GM23248 (cell line): ENCODE measurements at regions not wholly inside any gene's neighbourhood (a gene's known extent, or its start where the extent isn't known, plus 50 kb on each side); places are given as distances from the start of the nearest gene placed in this dataset.
A peak's percentile ranks its signal among the peaks of the same experiment; 100 is the strongest.

Experiments used
- DNase-seq: peaks from one replicate; pipeline ENCODE4 v3.0.0-alpha.2; 2015
- H2AFZ ChIP-seq: fragments of 200-600 bp; sonication (generic); 2 replicates; pipeline ENCODE4 v1.6.1; 2016; ENCODE audit warnings: antibody characterized with exemption
- H3F3A ChIP-seq: fragments of 200-600 bp; sonication (generic); 2 replicates; pipeline ENCODE4 v1.6.1; 2016; ENCODE audit warnings: mild to moderate bottlenecking, antibody characterized with exemption, mixed run types; ENCODE audit not compliant: insufficient read depth
- H3K27ac ChIP-seq: fragments of 200-600 bp; sonication (generic); 2 replicates; pipeline ENCODE4 v1.5.1; 2016; ENCODE audit warnings: mild to moderate bottlenecking
- H3K27me3 ChIP-seq: fragments of 200-600 bp; sonication (generic); replicated peaks from 2 replicates; pipeline ENCODE4 v1.6.1; 2016; ENCODE audit warnings: mild to moderate bottlenecking; ENCODE audit not compliant: insufficient read depth
- H3K36me3 ChIP-seq: fragments of 200-600 bp; sonication (generic); 2 replicates; pipeline ENCODE4 v1.6.1; 2016; ENCODE audit warnings: low read depth, mild to moderate bottlenecking
- H3K4me1 ChIP-seq: fragments of 200-600 bp; sonication (generic); 2 replicates; pipeline ENCODE4 v1.6.1; 2016; ENCODE audit warnings: mild to moderate bottlenecking; ENCODE audit not compliant: insufficient read depth
- H3K4me2 ChIP-seq: fragments of 200-600 bp; sonication (generic); one replicate; pipeline ENCODE4 v1.6.1; 2016; ENCODE audit warnings: mild to moderate bottlenecking; ENCODE audit not compliant: unreplicated experiment
- H3K4me3 ChIP-seq: fragments of 200-600 bp; sonication (generic); 2 replicates; pipeline ENCODE4 v1.5.1; 2016; ENCODE audit warnings: mild to moderate bottlenecking
- H3K79me2 ChIP-seq: fragments of 200-600 bp; sonication (generic); 2 replicates; pipeline ENCODE4 v1.6.1; 2016; ENCODE audit warnings: mild to moderate bottlenecking; ENCODE audit not compliant: insufficient read depth
- H3K9ac ChIP-seq: fragments of 200-600 bp; sonication (generic); 2 replicates; pipeline ENCODE4 v1.6.1; 2016; ENCODE audit warnings: mild to moderate bottlenecking
- H3K9me2 ChIP-seq: fragments of 200-600 bp; sonication (generic); 2 replicates; pipeline ENCODE4 v1.6.1; 2016; ENCODE audit warnings: mixed run types, mild to moderate bottlenecking, moderate library complexity; ENCODE audit not compliant: insufficient read depth
- H3K9me3 ChIP-seq: fragments of 200-600 bp; sonication (generic); one replicate; pipeline ENCODE4 v1.6.1; 2017; ENCODE audit warnings: low read depth
- H4K20me1 ChIP-seq: fragments of 200-600 bp; sonication (generic); 2 replicates; pipeline ENCODE4 v1.6.0; 2016; ENCODE audit not compliant: insufficient read depth
- EZH2 ChIP-seq: fragments of 200-600 bp; sonication (generic); IDR thresholded peaks from 2 replicates; pipeline ENCODE4 v1.6.1; 2018; ENCODE audit warnings: antibody characterized with exemption, mild to moderate bottlenecking; ENCODE audit not compliant: insufficient read depth, poor library complexity, severe bottlenecking
- EZH2phosphoT487 ChIP-seq: fragments of 200-600 bp; sonication (generic); IDR thresholded peaks from 2 replicates; pipeline ENCODE4 v1.6.1; 2018; ENCODE audit warnings: antibody characterized with exemption, moderate library complexity, mild to moderate bottlenecking, low read depth; ENCODE audit not compliant: insufficient read depth
- WGBS, 2 experiments: methylation state at CpG; one replicate each; pipeline ENCODE4 v1.1.6; 2015 to 2017; ENCODE audit warnings: low lambda C conversion rate in 2 of 2, low coverage in 1 of 2; ENCODE audit errors: missing lambda C conversion rate in 2 of 2; 5-methylcytosine and 5-hydroxymethylcytosine counted together
- in situ Hi-C: fragments of 300-500 bp; cut with MboI; formaldehyde crosslinking; loops from 2 replicates; pipeline ENCODE4 v1.15.0; 2020

DNA sequence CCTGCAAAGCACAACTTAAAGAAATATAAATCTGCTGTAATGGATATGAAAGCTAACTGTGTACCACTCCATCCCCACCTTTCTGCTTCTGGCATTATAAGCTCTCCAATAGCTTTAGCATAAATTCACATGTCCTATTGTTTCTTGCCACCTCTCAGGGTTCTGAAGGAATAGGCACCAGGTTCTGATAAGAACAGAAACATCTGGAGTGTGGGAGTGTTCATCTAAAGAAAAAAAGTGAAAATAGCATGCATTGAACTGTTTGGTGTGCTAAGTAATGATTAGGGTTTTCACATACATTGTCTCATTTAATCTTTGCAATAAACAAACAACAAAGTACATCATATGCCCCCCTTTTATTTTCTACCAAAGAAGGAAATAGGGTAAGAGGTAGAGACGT lies 72.3 kb downstream of the FAM76B start:
- Histone ChIP-seq H3K27ac (no peak overlapping the region), H3K9me2 (no peaks in the 10 kb centered on the region), H3K4me1 (peaks cover 16% of the 10 kb centered on the region), H3K9me3 (no peaks in the 10 kb centered on the region), H3K79me2 (no peaks in the 10 kb centered on the region), H3K36me3 (no peaks in the 10 kb centered on the region), H4K20me1 (no peaks in the 10 kb centered on the region), H3F3A (peaks cover 17% of the 10 kb centered on the region; the same call in 1 of the 2 replicates), H3K9ac (no peak overlapping the region), H3K4me2 (no peak overlapping the region), H3K4me3 (no peak overlapping the region), H3K27me3 (no peaks in the 10 kb centered on the region; the same call in 1 of the 2 replicates), H2AFZ (no peak overlapping the region)
- in situ Hi-C loops, result no loop called here
- 0% methylated on average over 1 of the region's 1 CpG for WGBS, 2 experiments
- DNase-seq, result no peak
- TF ChIP-seq EZH2phosphoT487 (no peak), EZH2 (no peak)

DNA sequence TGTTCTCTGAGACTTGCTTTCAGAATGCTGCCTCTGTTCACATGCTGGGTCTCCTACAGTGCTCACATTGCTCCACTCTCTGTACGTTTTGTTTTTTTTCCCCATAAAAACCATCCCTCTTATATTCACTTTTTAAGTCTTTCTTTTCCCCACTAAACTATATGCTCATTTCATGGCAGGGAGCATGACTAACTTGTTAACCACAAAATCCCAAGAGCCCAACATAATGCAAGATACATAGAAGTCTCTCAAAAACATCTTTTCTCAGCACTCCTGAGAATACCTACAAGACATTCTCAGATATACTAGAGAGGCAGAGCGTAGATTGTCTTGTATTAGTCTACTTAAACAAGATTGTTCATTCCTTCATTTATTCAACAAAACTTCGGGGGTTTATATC lies 73.3 kb downstream of the FAM76B start:
- Histone ChIP-seq H3K9me2 (no peaks in the 10 kb centered on the region), H3K4me1 (peaks cover 16% of the 10 kb centered on the region), H3K36me3 (no peaks in the 10 kb centered on the region), H2AFZ (no peak overlapping the region), H3K27me3 (no peaks in the 10 kb centered on the region; the same call in 1 of the 2 replicates), H3K27ac (no peak overlapping the region), H3F3A (peaks cover 17% of the 10 kb centered on the region; the same call in 1 of the 2 replicates), H3K9me3 (no peaks in the 10 kb centered on the region), H3K4me2 (peak overlapping the region; percentile 10), H4K20me1 (no peaks in the 10 kb centered on the region), H3K9ac (no peak overlapping the region), H3K79me2 (no peaks in the 10 kb centered on the region), H3K4me3 (no peak overlapping the region)
- in situ Hi-C loops, result no loop called here
- 58 to 68% methylated on average over 3 of the region's 3 CpGs for WGBS, 2 experiments
- TF ChIP-seq EZH2phosphoT487 (no peak), EZH2 (no peak)
- DNase-seq, result peak; percentile 70

DNA sequence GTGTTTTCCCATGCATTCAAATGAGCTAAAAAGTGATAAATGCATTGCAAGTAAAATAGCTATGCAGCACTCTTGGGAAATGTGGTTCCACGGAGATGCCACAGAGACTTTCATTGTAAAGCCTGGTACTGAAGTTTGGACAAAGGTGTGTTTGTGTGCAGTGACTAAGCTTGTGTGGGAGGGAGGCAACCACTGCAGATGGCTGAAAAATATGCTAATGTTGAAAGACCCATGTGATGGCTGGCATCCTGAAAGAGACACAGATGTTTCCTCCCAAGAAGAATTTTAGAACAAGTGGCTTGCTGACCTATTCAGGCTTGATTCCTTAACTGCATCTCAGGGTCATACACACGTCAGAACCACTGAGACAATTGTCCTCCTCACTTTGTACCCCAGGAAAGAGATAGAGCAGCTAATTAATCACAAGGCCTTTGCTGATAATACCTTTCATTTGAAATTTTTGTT lies 73.8 kb downstream of the FAM76B start:
- DNase-seq, result peak; percentile 61
- TF ChIP-seq EZH2phosphoT487 (no peak), EZH2 (no peak)
- in situ Hi-C loops, result no loop called here
- no peaks in the 10 kb centered on the region for H3K27me3 ChIP-seq
- no peaks in the 10 kb centered on the region for H3K36me3 ChIP-seq
- peaks cover 19% of the 10 kb centered on the region; the same call in 1 of the 2 replicates for H3F3A ChIP-seq
- no peaks in the 10 kb centered on the region for H3K79me2 ChIP-seq
- H3K9me3 ChIP-seq, result no peaks in the 10 kb centered on the region
- no peaks in the 10 kb centered on the region for H3K9me2 ChIP-seq
- no peak overlapping the region for H3K27ac ChIP-seq
- WGBS, 2 experiments, result 55 to 66% methylated on average over 2 of the region's 2 CpGs
- peak overlapping the region; percentile 10 for H3K4me2 ChIP-seq
- no peak overlapping the region for H3K4me3 ChIP-seq
- no peak overlapping the region for H3K9ac ChIP-seq
- peaks cover 19% of the 10 kb centered on the region for H3K4me1 ChIP-seq
- H4K20me1 ChIP-seq, result no peaks in the 10 kb centered on the region
- no peak overlapping the region for H2AFZ ChIP-seq

DNA sequence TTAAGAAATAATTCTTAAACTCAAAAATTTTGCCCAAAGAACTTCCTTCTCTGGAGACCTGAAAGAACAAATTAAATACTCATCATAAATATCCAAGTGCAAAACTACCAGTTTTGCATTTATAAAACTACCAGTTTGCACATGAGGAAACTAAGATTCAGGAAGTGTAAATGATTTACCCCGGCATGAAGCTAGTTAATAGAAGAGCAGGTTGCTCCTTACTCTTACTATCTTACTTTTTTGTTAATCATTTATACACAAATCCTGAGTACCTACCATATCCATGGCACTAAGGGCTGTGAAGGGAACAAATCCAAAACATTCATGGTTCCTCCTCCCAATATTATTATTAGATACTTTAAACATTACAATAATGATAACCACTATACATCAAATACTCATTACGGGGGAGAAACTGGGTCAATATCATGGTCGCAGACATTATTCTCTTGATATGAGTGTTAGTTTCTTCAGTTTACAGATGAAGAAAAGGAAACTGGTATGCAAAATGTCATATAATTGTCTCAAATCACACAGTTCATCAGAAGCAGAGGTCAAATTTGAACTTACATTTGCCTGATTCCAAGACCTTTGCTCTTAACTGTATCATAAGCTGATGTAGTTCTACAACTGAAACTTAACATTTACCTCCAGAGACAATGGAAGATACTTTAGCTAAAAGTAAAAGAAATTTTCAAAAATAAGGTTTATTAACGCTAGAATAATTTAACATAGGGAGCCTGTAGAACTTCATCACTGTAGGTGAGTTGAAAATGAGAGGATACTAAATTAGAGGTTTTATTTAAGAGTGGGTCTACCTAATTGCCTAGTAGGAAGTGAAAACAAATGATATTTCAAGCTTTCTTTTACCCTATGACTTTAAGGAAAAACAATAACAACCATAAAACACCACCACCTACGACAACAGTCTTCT lies 74.5 kb downstream of the FAM76B start:
- no peaks in the 10 kb centered on the region for H3K9me2 ChIP-seq
- DNase-seq, result no peak
- H3K79me2 ChIP-seq, result no peaks in the 10 kb centered on the region
- 69 to 71% methylated on average over 5 of the region's 5 CpGs for WGBS, 2 experiments
- in situ Hi-C loops, result no loop called here
- peaks cover 23% of the 10 kb centered on the region; the same call in 1 of the 2 replicates for H3F3A ChIP-seq
- H3K27ac ChIP-seq, result no peak overlapping the region
- H3K36me3 ChIP-seq, result no peaks in the 10 kb centered on the region
- H3K27me3 ChIP-seq, result no peaks in the 10 kb centered on the region
- no peak overlapping the region for H3K9ac ChIP-seq
- H3K4me2 ChIP-seq, result no peak overlapping the region
- no peak overlapping the region for H2AFZ ChIP-seq
- H3K4me1 ChIP-seq, result peaks cover 20% of the 10 kb centered on the region
- H3K4me3 ChIP-seq, result no peak overlapping the region
- no peaks in the 10 kb centered on the region for H3K9me3 ChIP-seq
- TF ChIP-seq EZH2phosphoT487 (no peak), EZH2 (no peak)
- H4K20me1 ChIP-seq, result no peaks in the 10 kb centered on the region
